Tibial nerve (tissue), 3 donors: ENCODE measurements at regions not wholly inside any gene's neighbourhood (a gene's known extent, or its start where the extent isn't known, plus 50 kb on each side); places are given as distances from the start of the nearest gene placed in this dataset.

Source experiments
- CTCF ChIP-seq, 5 experiments: fragments of 200-600 bp in 3 of 5; fragments of 450-650 bp in 2 of 5; sonication (generic) in 3 of 5; IDR thresholded peaks; one replicate each; pipeline ENCODE4 v1.5.1; 2016 to 2019; ENCODE audit warnings: antibody characterized with exemption in 5 of 5, mild to moderate bottlenecking in 3 of 5, moderate library complexity in 2 of 5
- POLR2A ChIP-seq, 2 donors: fragments of 450-650 bp; IDR thresholded peaks; one replicate each; pipeline ENCODE4 v1.6.1; 2017; ENCODE audit warnings: antibody characterized with exemption in 2 of 2, mild to moderate bottlenecking in 2 of 2, moderate library complexity in 2 of 2

- no peak for TF ChIP-seq CTCF (IDR thresholded peaks at IDR 0.05)
- TF ChIP-seq POLR2A (IDR thresholded peaks at IDR 0.05), result no peak
These were observed 292.4 kb downstream of the PTBP2 start for GRCh38 chr1:97013941-97014340.
